ENCODE measurements at regions not wholly inside any gene's neighbourhood (a gene's known extent, or its start where the extent isn't known, plus 50 kb on each side); places are given as distances from the start of the nearest gene placed in this dataset.

GRCh38 chr2:2942225-2942624, 435.4 kb downstream of the EIPR1 start:
- TF ChIP-seq YY1 (IDR thresholded peaks at IDR 0.05; ENCODE audit: insufficient read depth, insufficient read length) (no peak), ZNF274 (IDR thresholded peaks at IDR 0.05; ENCODE audit: low read depth, low read length) (no peak)

Data from NT2/D1 (cell line).